COR-L47 (cell line): ENCODE measurements at regions not wholly inside any gene's neighbourhood (a gene's known extent, or its start where the extent isn't known, plus 50 kb on each side); places are given as distances from the start of the nearest gene placed in this dataset.

ENCODE experiments used
- DNase-seq: peaks from one replicate; lab custom pipeline; 2025; lab: John Stamatoyannopoulos, UW

DNA sequence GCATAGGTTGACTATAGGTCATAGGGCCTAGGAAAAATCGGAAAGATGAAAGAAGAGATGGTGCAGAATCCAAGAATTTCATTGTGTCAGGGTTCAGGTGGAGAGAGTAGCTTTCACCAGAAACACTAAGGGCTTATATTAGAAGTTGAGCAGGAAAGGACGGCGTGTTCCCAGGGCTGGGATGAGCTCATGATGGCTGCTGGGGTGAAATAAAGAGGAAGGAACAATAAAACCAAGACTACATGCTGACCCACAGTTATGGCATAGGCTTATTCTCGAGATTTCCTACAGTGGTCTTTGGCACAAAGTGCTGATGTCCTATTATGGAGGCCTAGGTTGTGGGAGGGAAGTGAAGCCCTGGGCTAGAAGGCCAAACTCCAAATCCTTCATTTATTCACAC lies 195.8 kb downstream of the PTEN start:
- DNase-seq = no peak

DNA sequence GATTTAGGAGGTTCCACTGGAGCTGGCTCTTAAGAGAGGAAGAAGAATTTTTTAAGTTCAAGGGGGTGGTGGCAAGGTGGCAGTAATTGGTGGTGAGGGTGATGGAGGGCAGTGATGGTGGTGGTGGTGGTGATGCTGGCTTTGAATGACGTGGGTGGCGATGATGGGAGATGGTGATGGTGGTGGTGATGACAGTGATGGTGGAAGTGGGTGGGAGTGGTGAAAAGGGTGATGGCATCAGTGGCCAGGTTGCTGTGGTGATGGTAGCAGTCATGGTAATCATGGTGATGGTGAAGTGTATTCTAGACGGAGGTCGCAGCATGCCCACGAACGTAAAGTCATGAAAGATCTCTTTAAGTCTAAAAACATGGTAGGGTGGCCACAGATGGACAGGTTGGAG lies 197.3 kb downstream of the PTEN start:
- no peak for DNase-seq

DNA sequence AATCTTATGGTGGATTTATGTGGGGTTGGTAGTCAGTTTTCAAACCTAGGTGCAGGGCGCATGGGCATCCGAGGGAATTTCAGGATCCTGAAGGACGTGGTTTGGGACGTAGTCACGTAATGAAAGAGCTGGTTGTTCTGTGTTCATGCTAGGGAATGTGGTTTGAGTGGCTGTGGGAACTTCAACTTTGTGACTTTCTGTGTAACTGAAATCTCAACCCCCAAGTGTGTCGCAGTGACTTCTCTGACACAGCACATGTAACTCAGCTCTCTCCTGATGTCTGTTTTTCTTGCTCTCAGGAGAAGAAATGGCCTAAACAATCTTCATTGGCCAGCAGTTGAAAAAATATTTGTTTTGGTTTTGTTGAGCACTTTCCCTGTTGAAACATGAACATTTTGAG lies 199.0 kb downstream of the PTEN start:
- DNase-seq = no peak

DNA sequence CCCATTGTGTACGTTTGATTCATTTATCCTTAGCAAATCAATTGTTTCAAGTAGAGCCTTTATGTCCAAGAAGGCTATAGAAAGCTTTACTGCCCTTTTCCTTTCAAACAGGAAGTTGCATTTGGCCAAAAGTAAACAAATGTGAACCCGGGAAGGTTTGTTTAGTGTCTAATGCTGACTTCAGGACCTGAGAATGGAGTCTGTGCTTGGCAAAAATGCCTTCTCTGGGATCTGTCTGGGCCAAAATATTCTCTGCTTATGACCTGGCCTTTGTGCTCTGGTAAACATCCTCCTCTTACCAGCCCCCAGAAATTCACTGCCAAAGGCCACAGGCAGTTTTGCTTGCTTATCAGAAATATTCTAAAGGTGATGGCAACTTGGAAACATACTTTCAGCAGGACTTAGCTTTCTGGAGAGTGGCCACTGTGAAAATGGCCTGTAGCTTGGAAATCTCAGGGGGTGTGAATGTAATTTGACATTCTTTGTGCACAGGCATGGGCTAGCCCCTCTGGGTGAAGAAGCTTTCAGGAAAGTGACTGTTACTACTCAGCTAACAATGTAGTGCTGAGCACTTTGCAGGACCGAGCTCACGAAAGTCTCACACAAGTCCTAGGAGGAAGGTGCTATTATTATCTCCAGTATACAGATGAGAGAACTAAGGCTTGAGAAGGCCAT lies 199.5 kb downstream of the PTEN start:
- DNase-seq = no peak

DNA sequence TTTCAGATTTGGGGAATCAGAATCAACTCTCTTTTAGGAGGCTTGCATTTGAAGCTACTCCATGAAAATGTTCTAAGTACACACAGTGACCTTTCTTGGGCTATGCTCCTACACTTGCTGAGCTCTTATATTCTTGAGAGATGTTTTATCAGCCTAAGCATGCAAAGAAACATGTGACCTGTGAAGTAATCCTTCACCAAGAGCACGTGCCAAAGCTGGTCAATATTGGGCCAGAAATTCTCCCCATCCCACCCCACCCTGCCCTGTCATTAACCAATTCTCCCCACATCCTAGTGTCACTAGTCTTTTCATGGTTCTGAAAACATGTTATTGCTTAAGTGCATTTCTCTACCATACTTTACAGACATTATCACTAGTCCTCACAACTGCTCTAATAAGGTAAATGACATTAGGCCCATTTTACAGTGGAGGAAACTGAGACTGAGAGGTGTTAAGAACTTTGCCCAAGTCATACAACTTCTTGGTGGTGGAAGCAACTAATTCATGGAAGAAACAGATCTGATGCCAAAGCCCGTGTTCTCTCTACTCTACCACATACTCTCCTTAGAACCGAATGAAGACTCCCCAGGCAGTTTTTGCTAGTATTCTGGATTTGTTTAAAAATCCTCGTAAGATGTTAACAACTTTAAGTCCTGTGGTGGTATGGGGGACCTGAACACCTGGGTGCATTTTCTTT lies 200.6 kb downstream of the PTEN start:
- DNase-seq = no peak

DNA sequence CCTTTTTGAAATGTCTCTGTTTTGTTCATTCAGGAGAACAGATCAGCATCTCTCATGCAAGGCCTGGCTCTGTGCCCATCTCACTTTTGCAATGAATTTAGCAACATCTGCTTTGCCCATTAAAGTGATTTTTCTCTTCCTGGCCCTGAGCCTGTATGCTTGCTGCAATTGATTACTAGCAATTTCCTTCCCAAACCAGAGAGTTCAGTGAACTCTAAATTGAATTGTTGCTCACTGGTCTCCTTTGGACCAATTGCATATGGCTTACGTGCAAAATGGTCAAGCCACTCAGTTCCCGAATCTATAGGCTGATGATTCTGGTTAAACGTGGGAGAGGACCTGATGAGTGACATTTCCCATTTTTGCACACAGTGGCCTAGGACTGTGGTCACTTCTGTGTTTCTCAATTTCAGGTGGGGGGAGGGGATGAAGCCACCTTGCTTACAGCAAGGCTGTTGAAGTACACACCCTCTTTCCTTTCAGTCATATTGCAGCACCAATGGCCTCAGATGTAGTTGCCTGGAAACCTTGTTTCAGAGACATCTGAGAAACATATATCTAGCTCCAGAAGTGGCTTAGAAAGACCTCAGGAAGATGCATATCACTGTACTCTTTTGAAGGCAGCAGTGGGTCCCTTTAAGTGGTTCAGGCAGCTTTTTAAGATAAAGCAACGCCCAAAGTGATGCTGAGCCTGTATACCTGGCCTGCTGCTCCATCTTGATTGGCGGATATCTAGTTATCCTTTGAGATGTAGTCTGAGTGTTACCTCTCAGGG lies 201.4 kb downstream of the PTEN start:
- DNase-seq = no peak

DNA sequence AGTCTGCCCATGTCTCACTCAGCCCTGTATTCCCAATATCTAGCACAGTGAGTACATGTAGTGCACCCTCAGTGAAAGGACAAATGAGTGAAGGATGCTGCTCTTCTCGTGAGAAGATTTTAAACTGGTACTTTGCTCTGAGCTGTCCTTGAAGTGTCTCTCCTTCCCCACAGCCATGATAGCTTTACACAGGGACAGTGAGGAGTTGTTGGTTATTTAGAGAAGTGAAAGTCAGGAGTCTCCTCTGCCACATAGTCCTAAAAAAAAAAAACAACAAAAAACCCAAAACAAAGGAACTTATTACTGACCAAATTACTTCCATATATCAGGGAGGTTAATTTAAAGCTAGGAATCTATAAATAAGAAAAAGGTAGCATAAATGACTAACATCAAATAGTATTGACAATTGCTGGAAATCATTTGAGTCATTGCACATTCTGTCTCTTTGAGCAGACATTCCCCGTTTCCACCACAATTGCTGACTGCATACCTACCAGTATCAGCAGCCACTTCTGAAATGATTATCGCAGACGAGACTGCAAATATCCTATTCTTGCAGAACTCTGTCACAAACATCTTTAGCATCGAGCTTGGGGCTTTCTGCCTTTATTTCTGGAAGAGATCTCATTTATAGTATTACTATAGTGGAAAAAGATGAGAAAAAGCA lies 202.1 kb downstream of the PTEN start:
- DNase-seq = no peak

DNA sequence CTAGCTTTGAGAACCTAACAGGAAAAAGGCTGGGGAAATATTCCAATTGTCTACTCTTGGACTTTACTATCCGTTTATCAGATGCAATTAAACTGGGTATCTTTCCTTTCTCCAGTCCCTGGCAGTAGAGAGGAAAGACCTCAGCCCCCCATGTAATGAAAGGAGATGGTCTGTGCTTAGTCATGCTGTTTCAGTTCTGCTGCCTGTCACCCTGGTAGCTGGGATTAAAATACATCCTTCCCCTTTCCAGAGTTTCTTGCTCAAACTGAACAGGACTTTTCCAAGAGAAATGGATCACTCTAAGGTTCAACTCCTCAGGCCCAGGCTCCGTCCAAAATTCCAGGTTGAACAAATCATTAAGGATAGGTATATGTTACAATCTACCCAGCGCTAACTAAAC lies 202.9 kb downstream of the PTEN start:
- DNase-seq = no peak

DNA sequence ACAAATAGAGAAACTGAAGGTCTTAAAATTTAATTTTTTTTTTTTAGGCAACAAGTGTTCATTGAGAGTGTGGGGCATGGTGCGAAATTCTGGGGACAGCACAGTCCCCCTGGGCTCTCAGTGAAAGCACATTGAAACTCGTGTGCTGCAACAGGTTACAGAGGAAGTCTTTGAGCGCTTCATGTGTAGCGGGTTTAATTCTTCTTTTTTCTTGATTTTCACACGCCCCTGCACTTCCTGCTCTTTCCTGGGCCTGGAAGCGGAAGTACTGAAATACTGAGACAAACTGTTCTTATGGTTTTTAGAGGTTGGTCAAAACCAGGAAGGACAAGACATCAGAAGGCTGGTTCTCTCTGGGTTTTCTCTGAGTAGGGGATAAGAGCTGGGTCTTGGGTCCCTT lies 203.5 kb downstream of the PTEN start:
- DNase-seq = no peak

DNA sequence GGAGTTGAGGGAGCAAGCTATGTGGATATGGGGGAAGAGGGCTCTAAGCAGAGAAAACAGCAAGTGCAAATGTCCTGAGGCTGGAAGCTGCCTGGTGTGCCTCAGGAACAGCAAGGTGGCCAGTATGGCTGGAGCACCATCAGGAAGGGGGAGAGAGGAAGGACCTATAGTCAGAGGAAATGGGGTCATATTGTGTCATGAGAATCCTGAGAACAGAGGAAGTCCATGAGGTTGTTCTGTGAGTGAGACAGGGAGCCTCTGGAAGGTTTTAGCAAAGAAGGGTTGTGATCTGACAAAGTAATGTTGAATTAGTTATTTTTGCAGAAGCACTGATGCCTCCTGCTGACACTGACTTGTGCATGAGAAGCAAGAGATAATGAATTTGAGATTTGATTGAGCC lies 204.3 kb downstream of the PTEN start:
- no peak for DNase-seq

DNA sequence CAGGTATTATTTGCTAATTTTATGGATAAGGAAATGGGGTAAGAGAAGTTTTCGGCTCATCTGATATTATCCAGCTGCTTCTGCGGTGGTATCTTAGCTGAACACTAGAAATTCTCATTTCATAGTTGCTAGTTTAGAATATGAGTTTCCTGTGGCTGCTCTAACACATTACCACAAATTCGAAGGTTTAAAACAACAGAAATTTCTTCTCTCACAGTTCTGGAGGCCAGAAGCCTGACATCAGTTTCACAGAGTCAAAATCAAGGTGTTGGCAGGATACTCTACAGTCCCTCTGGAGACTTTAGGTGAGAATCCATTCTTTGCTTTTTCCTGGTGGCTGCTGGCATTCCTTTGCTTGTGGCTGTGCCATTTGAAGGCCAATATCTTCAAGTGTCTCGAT lies 205.9 kb downstream of the PTEN start:
- no peak for DNase-seq

DNA sequence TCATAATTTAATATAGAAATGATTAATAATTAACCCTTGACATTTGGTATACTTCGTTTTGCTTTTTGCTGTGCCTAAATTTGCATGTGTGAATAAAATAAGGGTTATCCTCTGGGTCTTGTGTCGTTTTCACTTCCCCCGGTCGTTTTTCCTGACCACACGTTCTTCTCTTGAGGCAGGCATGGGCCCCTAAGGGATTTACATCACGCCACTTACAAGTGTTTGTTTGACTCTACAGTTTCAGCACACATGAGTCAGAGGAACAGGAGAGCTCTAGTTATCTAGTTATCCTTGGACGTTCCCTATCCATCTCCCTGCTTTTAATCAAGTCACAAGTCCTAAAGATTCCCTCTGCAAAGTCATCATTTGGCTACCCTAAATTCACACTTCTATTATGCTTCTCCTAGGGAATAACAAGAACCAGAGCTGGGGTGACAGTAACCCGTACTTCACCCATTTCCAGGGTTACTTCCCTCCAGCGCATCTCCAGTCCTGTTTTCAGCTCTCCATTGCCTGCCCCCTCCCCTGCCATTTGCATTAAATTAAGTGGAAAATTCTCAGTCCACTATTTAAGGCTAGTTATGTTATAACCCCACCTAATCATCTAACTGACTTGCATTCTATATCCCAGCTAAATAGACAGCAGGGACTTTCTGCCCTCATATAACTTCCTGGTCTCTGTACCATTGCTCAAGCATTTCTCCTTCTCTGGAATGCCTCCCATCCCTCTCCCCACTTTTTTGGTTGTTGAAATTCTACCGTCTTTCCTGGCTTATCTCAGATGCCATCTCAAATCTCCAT lies 206.9 kb downstream of the PTEN start:
- no peak for DNase-seq

DNA sequence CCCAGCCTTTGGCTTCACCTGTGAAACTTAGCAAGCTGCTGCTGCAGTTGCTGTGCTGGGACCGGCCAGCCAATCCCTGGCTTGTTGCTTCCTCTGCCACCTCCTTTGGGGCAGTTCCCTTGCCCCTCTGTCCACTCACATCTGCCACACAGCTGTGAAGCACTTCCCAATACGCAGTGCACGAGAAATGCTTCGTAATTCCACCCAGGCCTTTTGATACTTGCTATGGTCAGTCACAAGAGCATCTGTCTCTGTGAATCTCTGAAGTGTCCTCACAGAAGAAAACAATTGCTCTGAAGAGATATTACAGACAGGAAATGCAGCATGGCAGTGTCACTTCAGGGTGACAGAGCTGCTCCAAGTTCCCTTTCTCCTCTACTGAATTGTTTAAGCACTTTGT lies 208.5 kb downstream of the PTEN start:
- DNase-seq = no peak

DNA sequence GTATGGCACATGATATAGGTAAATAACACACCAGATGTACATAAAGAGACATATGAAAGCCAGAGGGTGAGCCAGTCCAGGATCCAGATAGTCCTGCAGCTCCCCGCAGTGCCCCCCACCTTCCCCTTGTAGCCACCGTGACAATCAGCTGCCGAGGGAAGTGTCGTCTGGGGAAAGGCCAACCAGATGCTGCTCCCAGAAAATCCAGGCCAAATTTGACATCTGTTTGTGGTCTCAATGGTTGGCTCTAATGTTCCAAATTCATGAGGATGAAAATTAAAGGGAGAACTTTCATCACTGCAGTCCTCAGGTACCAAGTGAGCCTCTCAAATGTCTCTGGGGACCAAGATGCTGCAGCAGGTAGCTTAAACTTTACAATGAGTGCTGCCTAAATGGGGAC lies 210.3 kb downstream of the PTEN start:
- no peak for DNase-seq

DNA sequence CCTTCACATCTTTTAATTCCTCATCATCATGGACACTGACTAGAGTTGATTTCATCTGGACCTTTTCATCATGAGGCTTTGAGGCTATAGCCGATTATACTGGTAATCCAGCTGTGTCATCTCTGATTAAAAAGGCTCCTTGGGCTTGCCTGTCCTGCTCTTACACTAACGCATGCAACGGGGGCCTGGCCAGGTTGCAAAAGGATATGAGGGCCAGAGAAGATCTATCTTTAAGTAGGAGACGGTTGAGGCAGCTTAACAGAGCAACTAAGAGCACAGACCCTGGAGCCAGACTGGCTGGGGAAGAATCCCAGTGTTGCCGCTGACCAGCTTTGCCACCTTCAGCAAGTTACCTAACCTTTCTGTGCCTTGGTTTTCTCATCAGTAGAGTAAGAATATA lies 211.5 kb downstream of the PTEN start:
- DNase-seq = no peak

DNA sequence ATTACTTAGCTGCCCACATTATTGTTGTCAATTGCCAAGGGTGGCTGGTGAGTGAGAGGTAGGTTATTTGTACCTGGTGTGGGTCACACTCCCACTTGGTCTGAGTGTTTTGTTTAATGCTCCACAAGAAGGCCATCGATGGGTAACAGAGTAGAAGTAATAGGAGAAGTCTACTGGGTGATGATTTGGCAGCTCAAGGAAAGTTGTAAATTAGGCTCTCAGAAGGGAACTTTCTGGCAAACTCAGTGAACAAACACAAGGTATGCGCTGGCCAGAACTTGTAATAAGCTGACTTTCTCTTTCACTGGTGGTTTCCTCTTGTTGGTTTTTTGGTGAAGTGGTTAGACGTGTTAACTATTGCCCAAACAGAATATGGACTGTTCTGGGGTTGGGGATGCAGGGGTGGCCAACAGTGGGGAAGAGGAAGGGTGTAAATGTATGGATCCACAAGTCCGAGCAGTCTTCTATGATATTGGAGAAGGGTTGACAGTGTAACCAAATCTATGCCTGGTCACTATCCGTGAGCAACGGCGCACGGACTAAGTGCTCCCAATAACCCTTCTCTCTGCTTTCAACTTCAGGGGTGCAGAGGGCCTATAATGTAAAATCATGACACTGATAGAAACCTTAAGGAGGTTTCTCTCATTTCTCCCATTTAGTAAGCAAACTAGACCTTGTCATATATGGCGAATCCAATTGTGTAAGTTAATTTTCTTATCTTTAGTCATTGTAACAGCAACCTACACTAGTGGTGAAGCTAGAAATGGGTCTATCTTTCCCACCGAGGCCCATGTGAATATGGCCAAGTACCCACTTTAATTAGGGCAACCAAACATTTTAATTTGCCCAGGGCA lies 212.8 kb downstream of the PTEN start:
- no peak for DNase-seq

DNA sequence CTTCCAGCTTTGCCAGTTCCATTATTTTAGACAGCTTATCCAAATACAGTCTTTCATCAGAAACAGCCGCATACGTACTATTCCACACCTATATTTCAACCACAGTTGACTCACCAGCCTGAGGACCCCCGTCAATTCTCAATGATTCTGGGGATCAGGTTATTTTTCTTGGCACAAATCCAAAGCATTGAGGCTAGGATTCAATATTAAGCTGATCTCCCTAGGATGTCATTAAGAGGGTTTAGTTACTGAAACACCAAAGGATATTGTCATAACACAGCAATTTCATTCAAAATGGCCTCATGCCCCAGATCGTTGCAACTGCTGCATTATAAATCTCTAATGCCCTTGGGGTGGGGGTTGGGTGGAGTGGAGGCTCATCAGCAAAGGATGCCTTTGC lies 214.6 kb downstream of the PTEN start:
- DNase-seq = no peak

DNA sequence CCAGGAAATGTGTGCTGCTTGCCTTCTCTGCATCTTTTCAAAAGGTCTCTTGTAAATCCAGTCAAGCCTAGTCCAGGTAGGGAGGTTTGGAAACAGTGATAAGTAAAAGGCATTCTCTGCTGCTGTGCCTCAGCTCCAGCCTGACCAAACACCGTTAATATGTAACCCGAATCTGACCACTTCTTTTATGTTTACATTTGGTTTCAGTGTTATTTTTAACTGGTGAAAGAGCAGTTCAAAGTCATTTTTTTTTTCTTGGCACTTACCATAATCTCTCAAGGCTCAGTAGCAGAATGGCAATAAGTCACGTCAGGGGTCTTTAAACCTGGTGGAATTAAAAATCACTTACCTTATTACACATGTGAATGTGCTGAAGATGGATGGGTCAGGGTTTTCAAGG lies 216.8 kb downstream of the PTEN start:
- DNase-seq = no peak

DNA sequence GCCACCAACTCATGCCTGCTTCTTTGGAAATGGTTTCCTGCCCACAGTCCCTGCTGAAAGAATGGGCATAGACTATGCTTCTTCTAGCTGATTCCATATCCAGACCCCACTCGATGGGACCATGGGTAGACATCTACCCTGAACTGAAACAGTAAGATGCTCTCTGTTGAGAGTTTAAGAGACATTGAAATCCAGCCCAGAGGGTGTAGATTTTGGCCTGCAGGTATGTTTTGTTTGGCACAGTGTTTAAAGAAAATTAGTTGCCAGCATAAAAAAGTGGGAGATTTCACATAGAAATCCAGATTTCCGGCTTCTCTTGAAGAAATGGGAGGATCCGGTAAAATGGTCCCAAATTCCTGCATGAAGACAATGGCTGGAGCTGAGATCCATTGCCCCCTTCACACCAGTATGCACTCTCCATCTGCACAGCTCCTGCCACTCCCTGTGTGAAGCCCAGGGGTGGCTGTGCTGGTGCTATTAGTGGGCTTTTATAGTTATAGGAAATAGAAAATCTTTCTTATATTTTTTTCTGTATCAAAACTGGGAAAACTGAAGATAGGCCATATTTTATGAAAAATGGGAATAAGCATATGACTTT lies 218.1 kb downstream of the PTEN start:
- no peak for DNase-seq

DNA sequence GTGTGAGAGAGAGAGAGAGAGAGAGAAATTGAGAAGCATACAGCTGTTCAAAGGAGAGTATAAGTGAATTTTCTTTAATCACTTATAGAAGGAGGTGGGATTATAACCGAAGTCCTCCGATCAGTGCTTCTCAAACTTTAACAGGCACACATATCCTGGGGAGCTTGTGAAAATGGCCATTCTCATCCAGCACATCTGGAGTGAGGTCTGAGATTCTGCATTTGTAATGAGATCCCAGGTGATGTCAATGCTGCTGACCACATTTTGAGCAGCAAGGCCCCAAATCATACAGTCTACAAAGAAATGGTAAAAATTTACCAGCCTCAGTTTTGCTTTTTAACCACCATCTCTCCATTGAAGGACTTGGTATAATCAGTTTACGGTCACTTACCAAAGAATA lies 219.0 kb downstream of the PTEN start:
- DNase-seq = no peak
